HAP-1 (cell line): ENCODE measurements at regions not wholly inside any gene's neighbourhood (a gene's known extent, or its start where the extent isn't known, plus 50 kb on each side); places are given as distances from the start of the nearest gene placed in this dataset.
A peak's percentile ranks its signal among the peaks of the same experiment; 100 is the strongest.
"Not testable (repeated sequence)": the region's sequence is repeated elsewhere in the genome, so short reads cannot be mapped to it uniquely, and the experiment has no call there.

Source experiments
- DNase-seq, 2 experiments: peaks; one replicate each; pipeline ENCODE4 v3.0.0-alpha.2; 2016 to 2020; ENCODE audit warnings: low spot score in 2 of 2
- H3K27me3 ChIP-seq: fragments of 250-450 bp; sonication (Bioruptor Pico); 2 replicates; pipeline ENCODE4 v1.5.1; 2020; ENCODE audit warnings: low read depth, mild to moderate bottlenecking, moderate library complexity
- H3K36me3 ChIP-seq: fragments of 250-450 bp; sonication (Bioruptor Pico); replicated peaks from 2 replicates; pipeline ENCODE4 v1.5.1; 2020; ENCODE audit warnings: mild to moderate bottlenecking
- H3K4me1 ChIP-seq: fragments of 250-450 bp; sonication (Bioruptor Pico); 2 replicates; pipeline ENCODE4 v1.5.1; 2020; ENCODE audit warnings: mild to moderate bottlenecking
- H3K4me3 ChIP-seq: fragments of 250-450 bp; sonication (Bioruptor Pico); 2 replicates; pipeline ENCODE4 v1.5.1; 2020; ENCODE audit warnings: mild to moderate bottlenecking, moderate library complexity
- H3K9me3 ChIP-seq: fragments of 250-450 bp; sonication (Bioruptor Pico); 2 replicates; pipeline ENCODE4 v1.5.1; 2020; ENCODE audit warnings: mild to moderate bottlenecking, moderate library complexity
- in situ Hi-C: fragments of 300-500 bp; cut with MboI; formaldehyde crosslinking; loops from 3 replicates; pipeline ENCODE4 v1.14.3; 2020; ENCODE audit warnings: low sequenced_read_pairs, inconsistent platforms, mixed read lengths

DNA sequence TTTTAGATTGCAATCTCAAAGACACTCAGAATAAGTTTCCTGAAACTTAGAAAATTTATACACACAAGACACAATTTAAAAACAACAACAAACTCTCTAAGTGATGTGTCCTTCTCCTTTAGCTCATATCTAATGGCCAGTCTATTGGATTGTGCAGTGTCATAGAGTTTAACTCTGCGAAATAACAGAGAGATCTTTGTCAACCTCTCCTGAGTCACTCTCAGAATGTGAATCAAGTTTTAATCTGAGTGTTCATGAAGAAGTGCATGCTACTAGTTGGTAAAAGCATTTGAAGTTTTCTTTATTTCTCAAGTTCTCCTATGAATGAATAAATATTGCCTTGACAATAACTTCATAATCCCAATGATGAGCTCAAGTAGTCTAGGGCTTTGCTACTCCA lies 284.5 kb upstream of the DNAJC19 start:
- in situ Hi-C loops: no loop called here
- H3K4me1 ChIP-seq: no peaks in the 10 kb centered on the region
- H3K4me3 ChIP-seq: no peak overlapping the region
- H3K9me3 ChIP-seq: no peaks in the 10 kb centered on the region
- peaks cover 18% of the 10 kb centered on the region for H3K27me3 ChIP-seq
- no peaks in the 10 kb centered on the region for H3K36me3 ChIP-seq
- DNase-seq: no peak

DNA sequence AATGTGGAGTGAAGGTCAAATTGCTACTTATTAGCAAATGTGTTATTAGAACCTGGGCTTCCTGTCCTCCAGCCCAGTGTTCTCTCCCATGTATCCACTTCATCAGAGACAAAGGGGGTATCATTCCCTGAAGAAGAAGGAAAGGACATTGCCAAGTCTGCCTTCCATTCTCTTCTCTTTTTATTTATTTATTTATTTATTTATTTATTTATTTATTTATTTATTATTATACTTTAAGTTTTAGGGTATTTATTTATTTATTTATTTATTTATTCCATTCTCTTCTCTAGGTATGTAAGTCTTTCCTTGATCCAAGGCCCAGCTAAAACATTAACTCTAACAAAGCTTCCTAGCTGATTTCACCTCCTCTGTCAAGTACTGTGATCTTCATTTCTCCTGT lies 277.8 kb upstream of the DNAJC19 start:
- H3K4me3 ChIP-seq: no peak overlapping the region

GRCh38 chr3:181265750-181266333 lies 276.3 kb upstream of the DNAJC19 start:
- H3K4me3 ChIP-seq: no peak overlapping the region

More for the DNA sequence above, 277.8 kb upstream of the DNAJC19 start:
- H3K36me3 ChIP-seq: no peaks in the 10 kb centered on the region
- DNase-seq: no peak
- in situ Hi-C loops: no loop called here
- peaks cover 16% of the 10 kb centered on the region for H3K27me3 ChIP-seq
- H3K9me3 ChIP-seq: 0 out of 2 replicates have a peak, but pooled peaks cover 2% of the 10 kb centered on the region
- no peaks in the 10 kb centered on the region for H3K4me1 ChIP-seq

GRCh38 chr3:181264486-181264885 lies 274.9 kb upstream of the DNAJC19 start:
- in situ Hi-C loops: no loop called here
- no peak for DNase-seq

More at GRCh38 chr3:181265750-181266333, 276.3 kb upstream of the DNAJC19 start:
- Histone ChIP-seq H3K27me3 (peaks cover 16% of the 10 kb centered on the region), H3K9me3 (0 out of 2 replicates have a peak, but pooled peaks cover 2% of the 10 kb centered on the region), H3K4me1 (no peaks in the 10 kb centered on the region), H3K36me3 (no peaks in the 10 kb centered on the region)
- DNase-seq: no peak
- in situ Hi-C loops: no loop called here

DNA sequence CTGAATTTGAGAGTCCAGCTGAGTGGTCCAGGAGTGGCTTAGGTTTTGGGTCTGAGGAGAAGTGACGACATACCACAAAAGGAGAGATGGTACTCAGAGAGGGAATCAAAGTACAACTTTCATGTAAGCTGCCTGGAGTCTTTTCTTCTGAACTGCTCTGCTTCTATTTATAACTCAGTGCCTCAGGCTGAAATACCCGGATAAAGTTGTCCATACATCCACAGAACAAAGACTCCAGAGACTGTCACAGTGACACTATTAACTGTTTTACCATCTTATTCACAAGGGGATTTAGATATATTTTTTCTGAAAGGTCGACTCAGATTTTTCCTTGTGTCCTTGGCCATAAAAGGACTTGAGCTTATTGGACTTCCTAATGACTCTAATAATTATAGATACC lies 264.3 kb upstream of the DNAJC19 start:
- in situ Hi-C loops: no loop called here
- no peaks in the 10 kb centered on the region for H3K36me3 ChIP-seq
- H3K4me1 ChIP-seq: peaks cover 27% of the 10 kb centered on the region
- H3K4me3 ChIP-seq: no peak overlapping the region
- no peaks in the 10 kb centered on the region for H3K27me3 ChIP-seq
- H3K9me3 ChIP-seq: no peaks in the 10 kb centered on the region
- peak; percentile 42 to 87 for DNase-seq

More at GRCh38 chr3:181264486-181264885, 274.9 kb upstream of the DNAJC19 start:
- H3K4me3 ChIP-seq: no peak overlapping the region
- peaks cover 16% of the 10 kb centered on the region for H3K27me3 ChIP-seq
- H3K36me3 ChIP-seq: no peaks in the 10 kb centered on the region
- H3K4me1 ChIP-seq: no peaks in the 10 kb centered on the region
- H3K9me3 ChIP-seq: 0 out of 2 replicates have a peak, but pooled peaks cover 2% of the 10 kb centered on the region

DNA sequence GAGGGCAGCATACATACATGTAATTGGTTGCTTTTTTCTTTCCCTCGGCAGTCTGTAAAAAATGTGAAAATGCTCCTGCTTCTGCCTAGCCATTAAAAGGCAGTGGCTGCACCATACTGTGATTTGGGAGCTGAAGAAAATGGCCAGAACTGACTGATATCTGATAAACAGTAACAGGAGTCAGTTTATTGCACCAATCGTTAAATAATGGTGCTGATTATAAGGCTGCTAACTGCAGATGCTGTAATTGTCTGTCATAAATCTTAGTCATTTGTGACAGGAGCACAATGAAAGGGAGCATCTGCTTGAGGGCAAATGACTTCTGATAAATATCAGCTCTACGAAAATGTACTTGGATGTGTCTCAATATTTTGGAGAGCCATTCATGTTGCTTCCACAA lies 263.1 kb upstream of the DNAJC19 start:
- Histone ChIP-seq H3K9me3 (no peaks in the 10 kb centered on the region), H3K36me3 (no peaks in the 10 kb centered on the region), H3K4me3 (no peak overlapping the region), H3K27me3 (peaks cover 5% of the 10 kb centered on the region; the same call in 1 of the 2 replicates), H3K4me1 (peaks cover 27% of the 10 kb centered on the region)
- in situ Hi-C loops: no loop called here
- peak; percentile 17 to 55 for DNase-seq

DNA sequence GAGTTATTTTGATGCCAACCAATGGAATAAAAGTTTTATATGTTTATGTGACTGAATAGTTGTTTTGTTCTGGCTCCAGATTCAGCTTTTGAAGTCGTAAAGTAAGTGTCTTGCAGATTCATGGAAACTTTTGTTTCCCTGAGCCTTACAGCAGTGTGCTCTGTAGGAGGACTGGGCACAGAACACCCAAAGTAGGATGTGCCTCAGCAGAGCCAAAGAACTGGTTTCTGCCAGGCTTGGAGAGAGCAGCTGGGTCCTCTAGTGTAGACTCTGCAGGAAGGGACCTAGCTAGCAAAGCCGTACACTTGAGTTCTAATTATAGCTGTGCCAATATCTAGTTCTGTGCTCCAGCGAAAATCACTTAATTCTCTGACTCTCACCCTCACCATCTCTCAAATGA lies 261.2 kb upstream of the DNAJC19 start:
- in situ Hi-C loops: no loop called here
- peaks cover 5% of the 10 kb centered on the region; the same call in 1 of the 2 replicates for H3K27me3 ChIP-seq
- DNase-seq: no peak
- H3K4me1 ChIP-seq: peaks cover 27% of the 10 kb centered on the region
- H3K4me3 ChIP-seq: no peak overlapping the region
- H3K9me3 ChIP-seq: no peaks in the 10 kb centered on the region
- H3K36me3 ChIP-seq: no peaks in the 10 kb centered on the region

DNA sequence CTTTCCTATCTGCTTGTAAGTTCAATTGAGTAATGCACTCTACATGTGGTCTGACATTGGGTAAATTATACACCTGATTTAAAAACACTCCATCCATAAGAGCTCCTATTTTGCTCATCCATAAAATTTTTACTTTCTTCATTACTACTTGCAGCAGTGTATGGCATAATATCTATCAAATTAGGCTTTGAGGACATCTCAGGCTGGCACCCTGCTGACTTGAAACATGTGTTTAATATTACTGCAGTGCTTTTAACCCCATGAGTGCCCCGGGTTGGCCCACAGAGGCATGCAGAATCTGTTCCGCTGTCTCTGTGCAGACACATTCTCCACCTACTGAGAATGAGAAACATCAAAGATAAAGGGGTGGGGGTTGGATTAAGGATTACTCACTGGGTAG lies 249.9 kb upstream of the DNAJC19 start:
- no peaks in the 10 kb centered on the region for H3K9me3 ChIP-seq
- H3K36me3 ChIP-seq: no peaks in the 10 kb centered on the region
- H3K27me3 ChIP-seq: no peaks in the 10 kb centered on the region; the same call in 1 of the 2 replicates
- no peak for DNase-seq
- no peaks in the 10 kb centered on the region for H3K4me1 ChIP-seq
- in situ Hi-C loops: no loop called here
- H3K4me3 ChIP-seq: no peak overlapping the region

GRCh38 chr3:181230258-181230657 lies 240.7 kb upstream of the DNAJC19 start:
- Histone ChIP-seq H3K36me3 (no peaks in the 10 kb centered on the region), H3K9me3 (no peaks in the 10 kb centered on the region), H3K27me3 (peaks cover 11% of the 10 kb centered on the region; the same call in 1 of the 2 replicates), H3K4me1 (no peaks in the 10 kb centered on the region), H3K4me3 (no peak overlapping the region)
- in situ Hi-C loops: no loop called here
- DNase-seq: peak in 1 of 2 experiments; percentile 24

DNA sequence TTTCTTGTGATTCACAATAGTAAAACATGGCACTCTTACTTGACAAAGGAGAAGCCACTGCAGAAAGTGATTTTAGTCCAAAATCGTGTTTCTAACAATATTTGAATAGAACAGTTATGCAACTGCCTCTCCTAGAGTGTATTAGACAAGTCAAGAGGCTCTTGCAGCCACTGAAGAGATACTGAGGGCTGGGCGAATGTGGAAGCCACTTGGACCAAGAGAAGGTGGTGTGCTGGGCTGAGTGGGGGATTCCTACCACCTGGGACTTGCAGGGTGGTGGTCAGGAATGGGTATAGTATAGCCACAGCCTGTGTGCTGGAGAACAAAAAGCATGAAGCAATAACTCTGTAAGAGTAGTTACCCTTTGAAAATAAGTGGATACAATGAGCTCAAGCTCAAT lies 223.8 kb upstream of the DNAJC19 start:
- in situ Hi-C loops: no loop called here
- no peaks in the 10 kb centered on the region for H3K4me1 ChIP-seq
- no peak overlapping the region for H3K4me3 ChIP-seq
- H3K9me3 ChIP-seq: no peaks in the 10 kb centered on the region
- H3K36me3 ChIP-seq: no peaks in the 10 kb centered on the region
- no peak for DNase-seq
- peaks cover 17% of the 10 kb centered on the region for H3K27me3 ChIP-seq

- no peak for DNase-seq
- H3K4me1 ChIP-seq: no peaks in the 10 kb centered on the region
- H3K27me3 ChIP-seq: peaks cover 17% of the 10 kb centered on the region
- H3K4me3 ChIP-seq: no peak overlapping the region
- in situ Hi-C loops: no loop called here
- H3K9me3 ChIP-seq: no peaks in the 10 kb centered on the region
- H3K36me3 ChIP-seq: no peaks in the 10 kb centered on the region
Observed at GRCh38 chr3:181212271-181212670, 222.7 kb upstream of the DNAJC19 start.

GRCh38 chr3:181210275-181210674 lies 220.7 kb upstream of the DNAJC19 start:
- peak in 1 of 2 experiments; percentile 59 for DNase-seq
- no peaks in the 10 kb centered on the region for H3K4me1 ChIP-seq
- H3K27me3 ChIP-seq: peaks cover 17% of the 10 kb centered on the region
- H3K4me3 ChIP-seq: no peak overlapping the region
- no peaks in the 10 kb centered on the region for H3K9me3 ChIP-seq
- in situ Hi-C loops: no loop called here
- H3K36me3 ChIP-seq: no peaks in the 10 kb centered on the region

DNA sequence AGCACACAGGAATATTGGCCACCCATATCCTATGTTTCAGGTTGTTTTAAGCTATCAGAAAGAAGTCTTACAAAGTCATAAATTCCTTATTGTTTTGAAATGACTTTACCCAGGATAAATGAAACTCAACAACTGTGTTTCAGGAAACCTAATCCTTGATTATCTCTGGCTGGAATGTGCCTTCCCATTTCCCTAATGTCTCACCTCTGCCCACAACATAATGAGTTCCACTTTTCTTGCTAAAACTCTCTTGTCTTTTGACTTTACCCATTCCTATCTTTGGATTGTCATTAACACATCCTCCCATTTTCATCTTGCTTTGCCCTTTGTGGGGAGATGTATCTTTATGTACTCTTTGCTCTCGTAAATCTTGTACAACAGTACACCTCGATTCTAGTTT lies 200.0 kb upstream of the DNAJC19 start:
- Histone ChIP-seq H3K4me1 (no peaks in the 10 kb centered on the region), H3K27me3 (peaks cover 7% of the 10 kb centered on the region), H3K36me3 (no peaks in the 10 kb centered on the region), H3K4me3 (no peak overlapping the region), H3K9me3 (no peaks in the 10 kb centered on the region)
- DNase-seq: no peak
- in situ Hi-C loops: no loop called here

DNA sequence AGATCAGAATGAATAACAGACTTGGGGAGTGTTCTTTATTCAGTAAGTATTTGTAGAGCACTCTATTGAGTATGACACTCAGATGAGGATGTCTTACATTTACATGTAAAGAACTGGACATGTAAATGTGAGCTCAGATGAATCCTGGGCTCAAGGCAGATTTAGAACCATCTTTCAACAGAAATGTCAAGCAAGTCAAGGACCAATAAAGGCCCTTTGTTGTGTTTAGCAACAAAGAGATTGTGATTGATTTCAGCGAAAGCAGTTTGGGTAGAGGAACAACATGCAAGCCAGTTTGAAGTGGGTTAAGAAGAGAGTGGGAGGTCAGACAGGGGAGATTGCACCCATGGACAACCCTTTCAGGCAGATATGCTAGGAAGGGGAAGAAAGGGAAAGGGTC lies 194.2 kb upstream of the DNAJC19 start:
- no peaks in the 10 kb centered on the region for H3K9me3 ChIP-seq

DNA sequence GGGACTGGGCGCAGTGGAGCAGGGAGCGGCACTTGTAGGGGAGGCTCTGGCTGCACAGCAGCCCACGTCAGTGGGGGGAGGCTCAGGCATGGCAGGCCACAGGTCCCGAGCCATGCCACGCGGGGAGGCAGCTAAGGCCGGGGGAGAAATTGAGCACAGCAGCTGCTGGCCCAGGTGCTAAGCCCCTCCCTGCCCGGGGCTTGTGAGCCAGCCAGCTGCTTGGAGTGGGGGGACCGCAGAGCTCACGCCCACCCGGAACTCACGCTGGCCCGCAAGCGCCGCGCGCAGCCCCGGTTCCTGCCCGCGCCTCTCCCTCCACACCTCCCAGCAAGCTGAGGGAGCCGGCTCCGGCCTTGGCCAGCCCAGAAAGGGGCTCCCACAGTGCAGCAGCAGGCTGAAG lies 193.5 kb upstream of the DNAJC19 start:
- H3K27me3 ChIP-seq, H3K9me3 ChIP-seq, H3K4me1 ChIP-seq, DNase-seq, in situ Hi-C loops, H3K4me3 ChIP-seq, H3K36me3 ChIP-seq: not testable (repeated sequence)

More for the DNA sequence above, 194.2 kb upstream of the DNAJC19 start:
- H3K27me3 ChIP-seq: peaks cover 2% of the 10 kb centered on the region
- no peak for DNase-seq
- in situ Hi-C loops: no loop called here
- peaks cover 6% of the 10 kb centered on the region; the same call in 1 of the 2 replicates for H3K4me1 ChIP-seq
- no peaks in the 10 kb centered on the region for H3K36me3 ChIP-seq
- H3K4me3 ChIP-seq: no peak overlapping the region
